ENCODE measurements at regions not wholly inside any gene's neighbourhood (a gene's known extent, or its start where the extent isn't known, plus 50 kb on each side); places are given as distances from the start of the nearest gene placed in this dataset.

GRCh38 chr7:32415936-32416335 lies 74.2 kb downstream of the LSM5 start:
- TF ChIP-seq CTCF (IDR thresholded peaks at IDR 0.05 in 8 of 11, conservative IDR thresholded peaks at IDR 0.05 in 3 of 11) (no peak), POLR2AphosphoS5 (IDR thresholded peaks at IDR 0.05) (no peak)

Data from spleen (tissue), 7 donors.